OCI-LY1 (cell line): ENCODE measurements at regions not wholly inside any gene's neighbourhood (a gene's known extent, or its start where the extent isn't known, plus 50 kb on each side); places are given as distances from the start of the nearest gene placed in this dataset.

Experiments
- H2AFZ ChIP-seq: fragments of 200-600 bp; sonication (generic), shearing (Covaris generic); 2 replicates; pipeline ENCODE4 v1.6.0; 2014; ENCODE audit warnings: antibody characterized with exemption, mild to moderate bottlenecking, low read length
- H3F3A ChIP-seq: fragments of 200-600 bp; sonication (generic), shearing (Covaris generic); 2 replicates; pipeline ENCODE4 v1.6.0; 2014; ENCODE audit warnings: mild to moderate bottlenecking, antibody characterized with exemption, low read length, moderate library complexity; ENCODE audit not compliant: insufficient read depth
- H3K27ac ChIP-seq: fragments of 200-600 bp; sonication (generic); 2 replicates; pipeline ENCODE4 v1.5.1; 2014; ENCODE audit warnings: low read length, mixed run types, mild to moderate bottlenecking, low read depth; ENCODE audit not compliant: poor library complexity, severe bottlenecking
- H3K27me3 ChIP-seq: fragments of 200-600 bp; sonication (generic); 2 replicates; pipeline ENCODE4 v1.6.0; 2014; ENCODE audit warnings: antibody characterized with exemption, mild to moderate bottlenecking, low read length, moderate library complexity; ENCODE audit not compliant: insufficient read depth
- H3K36me3 ChIP-seq: fragments of 200-600 bp; sonication (generic); 2 replicates; pipeline ENCODE4 v1.6.1; 2014; ENCODE audit warnings: mild to moderate bottlenecking, antibody characterized with exemption, low read length, moderate library complexity, mixed read lengths; ENCODE audit not compliant: insufficient read depth
- H3K4me1 ChIP-seq: fragments of 200-600 bp; sonication (generic); 2 replicates; pipeline ENCODE4 v1.5.1; 2014; ENCODE audit warnings: mild to moderate bottlenecking, low read length, moderate library complexity; ENCODE audit not compliant: insufficient read depth, severe bottlenecking
- H3K4me2 ChIP-seq: fragments of 200-600 bp; sonication (generic), shearing (Covaris generic); 2 replicates; pipeline ENCODE4 v1.6.1; 2014; ENCODE audit warnings: low read length
- H3K4me3 ChIP-seq: fragments of 200-600 bp; sonication (generic); 2 replicates; pipeline ENCODE4 v1.5.1; 2014; ENCODE audit warnings: low read length, low read depth, mild to moderate bottlenecking, mixed read lengths; ENCODE audit not compliant: poor library complexity, severe bottlenecking
- H3K79me2 ChIP-seq: fragments of 200-600 bp; shearing (Covaris generic); 2 replicates; pipeline ENCODE4 v1.6.1; 2016; ENCODE audit warnings: mixed run types, low read length, mixed read lengths; ENCODE audit not compliant: insufficient read depth
- H3K9ac ChIP-seq: fragments of 200-600 bp; sonication (generic), shearing (Covaris generic); 2 replicates; pipeline ENCODE4 v1.6.1; 2014; ENCODE audit warnings: mild to moderate bottlenecking, low read length, mixed read lengths
- H3K9me2 ChIP-seq: fragments of 200-600 bp; sonication (generic), shearing (Covaris generic); 2 replicates; pipeline ENCODE4 v1.6.1; 2014; ENCODE audit warnings: low read depth, mild to moderate bottlenecking, low read length, mixed read lengths
- H3K9me3 ChIP-seq: fragments of 200-600 bp; shearing (Covaris generic); 2 replicates; pipeline ENCODE4 v1.6.1; 2014; ENCODE audit warnings: low read length, mixed read lengths
- H4K20me1 ChIP-seq: fragments of 200-600 bp; sonication (generic), shearing (Covaris generic); 2 replicates; pipeline ENCODE4 v1.6.0; 2016; ENCODE audit warnings: mild to moderate bottlenecking, low read length; ENCODE audit not compliant: insufficient read depth
- CTCF ChIP-seq: fragments of 200-600 bp; sonication (generic), shearing (Covaris generic); IDR thresholded peaks from 2 replicates; pipeline ENCODE4 v1.5.1; 2017; ENCODE audit warnings: mild to moderate bottlenecking, antibody characterized with exemption, low read length, moderate library complexity, mixed read lengths
- EZH2 ChIP-seq: fragments of 200-600 bp; sonication (generic), shearing (Covaris generic); IDR thresholded peaks from 2 replicates; pipeline ENCODE4 v1.8.0; 2017; ENCODE audit warnings: borderline replicate concordance, mixed run types, mild to moderate bottlenecking, antibody characterized with exemption, low read length, moderate library complexity, mixed read lengths

GRCh38 chr15:60072826-60073465 is 68.8 kb downstream of the FOXB1 start:
- no peak overlapping the region for H3K4me2 ChIP-seq
- H3F3A ChIP-seq = no peaks in the 10 kb centered on the region
- no peaks in the 10 kb centered on the region for H3K4me1 ChIP-seq
- no peaks in the 10 kb centered on the region for H3K36me3 ChIP-seq
- H3K9me2 ChIP-seq = no peaks in the 10 kb centered on the region
- H3K27me3 ChIP-seq = peaks cover 6% of the 10 kb centered on the region; the same call in 1 of the 2 replicates
- TF ChIP-seq CTCF (no peak), EZH2 (no peak)
- no peak overlapping the region for H3K9ac ChIP-seq
- no peaks in the 10 kb centered on the region for H4K20me1 ChIP-seq
- no peak overlapping the region for H2AFZ ChIP-seq
- H3K27ac ChIP-seq = no peak overlapping the region
- no peak overlapping the region for H3K4me3 ChIP-seq
- H3K9me3 ChIP-seq = no peaks in the 10 kb centered on the region
- H3K79me2 ChIP-seq = no peaks in the 10 kb centered on the region

- H3K4me3 ChIP-seq = no peak overlapping the region
- H3K79me2 ChIP-seq = no peaks in the 10 kb centered on the region
- no peak overlapping the region for H3K9ac ChIP-seq
- H3K4me1 ChIP-seq = no peaks in the 10 kb centered on the region
- peaks cover 6% of the 10 kb centered on the region; the same call in 1 of the 2 replicates for H3K27me3 ChIP-seq
- no peaks in the 10 kb centered on the region for H3K9me3 ChIP-seq
- H4K20me1 ChIP-seq = no peaks in the 10 kb centered on the region
- TF ChIP-seq EZH2 (no peak), CTCF (no peak)
- H3F3A ChIP-seq = no peaks in the 10 kb centered on the region
- no peak overlapping the region for H3K4me2 ChIP-seq
- no peak overlapping the region for H3K27ac ChIP-seq
- no peak overlapping the region for H2AFZ ChIP-seq
- no peaks in the 10 kb centered on the region for H3K9me2 ChIP-seq
- no peaks in the 10 kb centered on the region for H3K36me3 ChIP-seq
Measured at GRCh38 chr15:60073466-60073840, 69.3 kb downstream of the FOXB1 start.

- no peak overlapping the region for H2AFZ ChIP-seq
- no peaks in the 10 kb centered on the region for H4K20me1 ChIP-seq
- H3K79me2 ChIP-seq = no peaks in the 10 kb centered on the region
- no peaks in the 10 kb centered on the region for H3K4me1 ChIP-seq
- H3K4me3 ChIP-seq = no peak overlapping the region
- no peak overlapping the region for H3K9ac ChIP-seq
- no peak overlapping the region for H3K4me2 ChIP-seq
- peaks cover 6% of the 10 kb centered on the region; the same call in 1 of the 2 replicates for H3K27me3 ChIP-seq
- no peaks in the 10 kb centered on the region for H3F3A ChIP-seq
- H3K36me3 ChIP-seq = no peaks in the 10 kb centered on the region
- H3K9me3 ChIP-seq = no peaks in the 10 kb centered on the region
- no peaks in the 10 kb centered on the region for H3K9me2 ChIP-seq
- no peak overlapping the region for H3K27ac ChIP-seq
- TF ChIP-seq CTCF = no peak
- no peak for TF ChIP-seq EZH2
Measured at GRCh38 chr15:60074181-60074885, 70.2 kb downstream of the FOXB1 start.
